ENCODE measurements at regions not wholly inside any gene's neighbourhood (a gene's known extent, or its start where the extent isn't known, plus 50 kb on each side); places are given as distances from the start of the nearest gene placed in this dataset.

GRCh38 chr4:176843710-176844109, 51.0 kb upstream of the VEGFC start:
- Mint-ChIP-seq H3K36me3 (ENCODE audit: low read depth) (no peaks in the 10 kb centered on the region), H3K4me1 (ENCODE audit: low read depth) (peaks cover 4% of the 10 kb centered on the region), H3K4me3 (no peak overlapping the region), H3K27ac (no peak overlapping the region), H3K9me3 (no peaks in the 10 kb centered on the region), H3K27me3 (ENCODE audit: low read depth) (no peaks in the 10 kb centered on the region)
- no peak for DNase-seq (ENCODE audit: low spot score)

- Mint-ChIP-seq H3K27ac (no peak overlapping the region), H3K36me3 (ENCODE audit: low read depth) (no peaks in the 10 kb centered on the region), H3K27me3 (ENCODE audit: low read depth) (no peaks in the 10 kb centered on the region), H3K9me3 (no peaks in the 10 kb centered on the region), H3K4me3 (no peak overlapping the region), H3K4me1 (ENCODE audit: low read depth) (peaks cover 4% of the 10 kb centered on the region)
- no peak for DNase-seq (ENCODE audit: low spot score)
Observed at GRCh38 chr4:176844448-176844847, 51.7 kb upstream of the VEGFC start.

GRCh38 chr4:176845636-176846035, 52.9 kb upstream of the VEGFC start:
- H3K27ac Mint-ChIP-seq: no peak overlapping the region
- no peaks in the 10 kb centered on the region for H3K4me1 Mint-ChIP-seq (ENCODE audit: low read depth)
- no peaks in the 10 kb centered on the region for H3K9me3 Mint-ChIP-seq
- no peak for DNase-seq (ENCODE audit: low spot score)
- no peaks in the 10 kb centered on the region for H3K27me3 Mint-ChIP-seq (ENCODE audit: low read depth)
- no peak overlapping the region for H3K4me3 Mint-ChIP-seq
- no peaks in the 10 kb centered on the region for H3K36me3 Mint-ChIP-seq (ENCODE audit: low read depth)

GRCh38 chr4:176849076-176849475, 56.4 kb upstream of the VEGFC start:
- Mint-ChIP-seq H3K36me3 (ENCODE audit: low read depth) (no peaks in the 10 kb centered on the region), H3K9me3 (no peaks in the 10 kb centered on the region), H3K4me1 (ENCODE audit: low read depth) (no peaks in the 10 kb centered on the region), H3K27me3 (ENCODE audit: low read depth) (no peaks in the 10 kb centered on the region), H3K27ac (no peak overlapping the region), H3K4me3 (no peak overlapping the region)
- DNase-seq (ENCODE audit: low spot score): no peak

- Mint-ChIP-seq H3K36me3 (ENCODE audit: low read depth) (no peaks in the 10 kb centered on the region), H3K4me1 (ENCODE audit: low read depth) (no peaks in the 10 kb centered on the region), H3K4me3 (no peak overlapping the region), H3K27me3 (ENCODE audit: low read depth) (no peaks in the 10 kb centered on the region), H3K27ac (no peak overlapping the region), H3K9me3 (no peaks in the 10 kb centered on the region)
- DNase-seq (ENCODE audit: low spot score): no peak
Observed at GRCh38 chr4:176850436-176850835, 57.7 kb upstream of the VEGFC start.

GRCh38 chr4:176856421-176856820, 63.7 kb upstream of the VEGFC start:
- H3K27me3 Mint-ChIP-seq (ENCODE audit: low read depth): no peaks in the 10 kb centered on the region
- no peaks in the 10 kb centered on the region for H3K9me3 Mint-ChIP-seq
- no peaks in the 10 kb centered on the region for H3K36me3 Mint-ChIP-seq (ENCODE audit: low read depth)
- no peaks in the 10 kb centered on the region for H3K4me1 Mint-ChIP-seq (ENCODE audit: low read depth)
- no peak for DNase-seq (ENCODE audit: low spot score)
- no peak overlapping the region for H3K4me3 Mint-ChIP-seq
- no peak overlapping the region for H3K27ac Mint-ChIP-seq

- Mint-ChIP-seq H3K4me1 (ENCODE audit: low read depth) (no peaks in the 10 kb centered on the region), H3K9me3 (no peaks in the 10 kb centered on the region), H3K27ac (no peak overlapping the region), H3K4me3 (no peak overlapping the region), H3K36me3 (ENCODE audit: low read depth) (no peaks in the 10 kb centered on the region), H3K27me3 (ENCODE audit: low read depth) (no peaks in the 10 kb centered on the region)
- DNase-seq (ENCODE audit: low spot score): no peak
Observed at GRCh38 chr4:176858839-176859238, 66.1 kb upstream of the VEGFC start.

- H3K27ac Mint-ChIP-seq: no peak overlapping the region
- H3K9me3 Mint-ChIP-seq: no peaks in the 10 kb centered on the region
- H3K27me3 Mint-ChIP-seq (ENCODE audit: low read depth): no peaks in the 10 kb centered on the region
- H3K36me3 Mint-ChIP-seq (ENCODE audit: low read depth): no peaks in the 10 kb centered on the region
- H3K4me3 Mint-ChIP-seq: no peak overlapping the region
- no peak for DNase-seq (ENCODE audit: low spot score)
- no peaks in the 10 kb centered on the region for H3K4me1 Mint-ChIP-seq (ENCODE audit: low read depth)
Observed at GRCh38 chr4:176864238-176864637, 71.5 kb upstream of the VEGFC start.

GRCh38 chr4:176868676-176869075, 76.0 kb upstream of the VEGFC start:
- Mint-ChIP-seq H3K4me1 (ENCODE audit: low read depth) (no peaks in the 10 kb centered on the region), H3K9me3 (no peaks in the 10 kb centered on the region), H3K36me3 (ENCODE audit: low read depth) (no peaks in the 10 kb centered on the region), H3K4me3 (no peak overlapping the region), H3K27me3 (ENCODE audit: low read depth) (no peaks in the 10 kb centered on the region), H3K27ac (no peak overlapping the region)
- DNase-seq (ENCODE audit: low spot score): no peak

- Mint-ChIP-seq H3K27ac (no peak overlapping the region), H3K4me1 (ENCODE audit: low read depth) (no peaks in the 10 kb centered on the region), H3K4me3 (no peak overlapping the region), H3K36me3 (ENCODE audit: low read depth) (no peaks in the 10 kb centered on the region), H3K27me3 (ENCODE audit: low read depth) (no peaks in the 10 kb centered on the region), H3K9me3 (no peaks in the 10 kb centered on the region)
- DNase-seq (ENCODE audit: low spot score): no peak
Observed at GRCh38 chr4:176872461-176872860, 79.7 kb upstream of the VEGFC start.

GRCh38 chr4:176874721-176875445, 82.2 kb upstream of the VEGFC start:
- Mint-ChIP-seq H3K27me3 (ENCODE audit: low read depth) (no peaks in the 10 kb centered on the region), H3K9me3 (no peaks in the 10 kb centered on the region), H3K27ac (no peak overlapping the region), H3K4me1 (ENCODE audit: low read depth) (no peaks in the 10 kb centered on the region), H3K36me3 (ENCODE audit: low read depth) (no peaks in the 10 kb centered on the region), H3K4me3 (no peak overlapping the region)
- no peak for DNase-seq (ENCODE audit: low spot score)

GRCh38 chr4:176875446-176875930, 82.8 kb upstream of the VEGFC start:
- Mint-ChIP-seq H3K9me3 (no peaks in the 10 kb centered on the region), H3K27me3 (ENCODE audit: low read depth) (no peaks in the 10 kb centered on the region)
- DNase-seq (ENCODE audit: low spot score): no peak

GRCh38 chr4:176879380-176880116, 86.8 kb upstream of the VEGFC start:
- Mint-ChIP-seq H3K36me3 (ENCODE audit: low read depth) (no peaks in the 10 kb centered on the region), H3K27ac (no peak overlapping the region), H3K9me3 (no peaks in the 10 kb centered on the region), H3K27me3 (ENCODE audit: low read depth) (no peaks in the 10 kb centered on the region), H3K4me1 (ENCODE audit: low read depth) (no peaks in the 10 kb centered on the region), H3K4me3 (no peak overlapping the region)
- no peak for DNase-seq (ENCODE audit: low spot score)

More at GRCh38 chr4:176875446-176875930, 82.8 kb upstream of the VEGFC start:
- Mint-ChIP-seq H3K4me3 (no peak overlapping the region), H3K36me3 (ENCODE audit: low read depth) (no peaks in the 10 kb centered on the region), H3K4me1 (ENCODE audit: low read depth) (no peaks in the 10 kb centered on the region), H3K27ac (no peak overlapping the region)

- H3K4me1 Mint-ChIP-seq (ENCODE audit: low read depth): no peaks in the 10 kb centered on the region
- H3K27ac Mint-ChIP-seq: no peak overlapping the region
- no peaks in the 10 kb centered on the region for H3K9me3 Mint-ChIP-seq
- no peak overlapping the region for H3K4me3 Mint-ChIP-seq
- peaks cover 4% of the 10 kb centered on the region for H3K27me3 Mint-ChIP-seq (ENCODE audit: low read depth)
- no peaks in the 10 kb centered on the region for H3K36me3 Mint-ChIP-seq (ENCODE audit: low read depth)
- DNase-seq (ENCODE audit: low spot score): no peak
Observed at GRCh38 chr4:176882206-176882605, 89.5 kb upstream of the VEGFC start.
